HG03039 (cell line): ENCODE measurements at regions not wholly inside any gene's neighbourhood (a gene's known extent, or its start where the extent isn't known, plus 50 kb on each side); places are given as distances from the start of the nearest gene placed in this dataset.
"Not testable (repeated sequence)": the region's sequence is repeated elsewhere in the genome, so short reads cannot be mapped to it uniquely, and the experiment has no call there.

ENCODE experiments used
- ATAC-seq: cut with Tn5 transposase; IDR thresholded peaks from one replicate; pipeline ENCODE4 v1.9.1; 2021; ENCODE audit warnings: mild to moderate bottlenecking, moderate library complexity; ENCODE audit not compliant: unreplicated experiment

- ATAC-seq = no peak
Measured at GRCh38 chr10:78231939-78232338, 198.3 kb downstream of the RPS24 start.

- ATAC-seq = no peak
Measured at GRCh38 chr10:78236416-78237015, 202.9 kb downstream of the RPS24 start.

GRCh38 chr10:78237951-78238350 is 204.3 kb downstream of the RPS24 start:
- ATAC-seq = not testable (repeated sequence)

GRCh38 chr10:78247266-78247665 is 213.6 kb downstream of the RPS24 start:
- ATAC-seq = no peak

- ATAC-seq = no peak
Measured at GRCh38 chr10:78247821-78248220, 214.2 kb downstream of the RPS24 start.

GRCh38 chr10:78248651-78249464 is 215.2 kb downstream of the RPS24 start:
- no peak for ATAC-seq

GRCh38 chr10:78249690-78250089 is 216.0 kb downstream of the RPS24 start:
- no peak for ATAC-seq

GRCh38 chr10:78250313-78251015 is 216.8 kb downstream of the RPS24 start:
- ATAC-seq = no peak

- ATAC-seq = no peak
Measured at GRCh38 chr10:78251016-78251385, 217.3 kb downstream of the RPS24 start.

- no peak for ATAC-seq
Measured at GRCh38 chr10:78252286-78252685, 218.6 kb downstream of the RPS24 start.

GRCh38 chr10:78253063-78253853 is 219.6 kb downstream of the RPS24 start:
- ATAC-seq = no peak

- ATAC-seq = no peak
Measured at GRCh38 chr10:78254013-78254412, 220.3 kb downstream of the RPS24 start.

- no peak for ATAC-seq
Measured at GRCh38 chr10:78255214-78255613, 221.6 kb downstream of the RPS24 start.

GRCh38 chr10:78255796-78256638 is 222.4 kb downstream of the RPS24 start:
- ATAC-seq = no peak

GRCh38 chr10:78258323-78259030 is 224.8 kb downstream of the RPS24 start:
- ATAC-seq = no peak

GRCh38 chr10:78259391-78259790 is 225.7 kb downstream of the RPS24 start:
- ATAC-seq = no peak

GRCh38 chr10:78260141-78260540 is 226.5 kb downstream of the RPS24 start:
- no peak for ATAC-seq

GRCh38 chr10:78260680-78261079 is 227.0 kb downstream of the RPS24 start:
- ATAC-seq = no peak

GRCh38 chr10:78261291-78261690 is 227.6 kb downstream of the RPS24 start:
- ATAC-seq = no peak

GRCh38 chr10:78262860-78263259 is 229.2 kb downstream of the RPS24 start:
- no peak for ATAC-seq
